ENCODE measurements at regions not wholly inside any gene's neighbourhood (a gene's known extent, or its start where the extent isn't known, plus 50 kb on each side); places are given as distances from the start of the nearest gene placed in this dataset.
A peak's percentile ranks its signal among the peaks of the same experiment; 100 is the strongest.

DNA sequence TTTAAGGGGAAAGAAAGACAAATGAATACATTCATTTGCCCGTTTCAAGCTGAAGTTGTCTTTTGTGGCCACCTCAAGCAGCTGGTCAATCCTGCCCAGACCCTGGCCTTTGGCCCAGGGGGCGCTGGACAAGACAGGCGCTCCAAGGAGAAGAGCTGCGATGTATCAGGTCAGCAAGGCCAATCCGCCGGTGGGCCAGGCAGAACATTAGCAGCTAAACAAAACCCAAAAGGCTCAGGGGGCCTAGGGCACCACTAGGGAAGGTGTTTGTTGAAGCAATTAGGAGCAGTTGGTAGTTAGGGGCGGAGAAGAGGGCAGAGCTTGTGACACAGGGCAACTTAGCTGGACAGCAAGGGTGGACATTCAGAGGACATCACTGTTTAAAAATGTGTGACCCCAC is 60.8 kb upstream of the TMEM33 start:
- Mint-ChIP-seq H3K9me3 (no peaks in the 10 kb centered on the region), H3K4me3 (no peak overlapping the region), H3K36me3 (no peaks in the 10 kb centered on the region), H3K27ac (no peak overlapping the region), H3K4me1 (peaks cover 3 to 17% (median 8%) of the 10 kb centered on the region in 4 donors), H3K27me3 (peaks cover 63 to 100% (median 72%) of the 10 kb centered on the region in 5 donors)
- POLR2A ChIA-PET = no interaction called here
- no peak for ATAC-seq
- DNase-seq = no peak

DNA sequence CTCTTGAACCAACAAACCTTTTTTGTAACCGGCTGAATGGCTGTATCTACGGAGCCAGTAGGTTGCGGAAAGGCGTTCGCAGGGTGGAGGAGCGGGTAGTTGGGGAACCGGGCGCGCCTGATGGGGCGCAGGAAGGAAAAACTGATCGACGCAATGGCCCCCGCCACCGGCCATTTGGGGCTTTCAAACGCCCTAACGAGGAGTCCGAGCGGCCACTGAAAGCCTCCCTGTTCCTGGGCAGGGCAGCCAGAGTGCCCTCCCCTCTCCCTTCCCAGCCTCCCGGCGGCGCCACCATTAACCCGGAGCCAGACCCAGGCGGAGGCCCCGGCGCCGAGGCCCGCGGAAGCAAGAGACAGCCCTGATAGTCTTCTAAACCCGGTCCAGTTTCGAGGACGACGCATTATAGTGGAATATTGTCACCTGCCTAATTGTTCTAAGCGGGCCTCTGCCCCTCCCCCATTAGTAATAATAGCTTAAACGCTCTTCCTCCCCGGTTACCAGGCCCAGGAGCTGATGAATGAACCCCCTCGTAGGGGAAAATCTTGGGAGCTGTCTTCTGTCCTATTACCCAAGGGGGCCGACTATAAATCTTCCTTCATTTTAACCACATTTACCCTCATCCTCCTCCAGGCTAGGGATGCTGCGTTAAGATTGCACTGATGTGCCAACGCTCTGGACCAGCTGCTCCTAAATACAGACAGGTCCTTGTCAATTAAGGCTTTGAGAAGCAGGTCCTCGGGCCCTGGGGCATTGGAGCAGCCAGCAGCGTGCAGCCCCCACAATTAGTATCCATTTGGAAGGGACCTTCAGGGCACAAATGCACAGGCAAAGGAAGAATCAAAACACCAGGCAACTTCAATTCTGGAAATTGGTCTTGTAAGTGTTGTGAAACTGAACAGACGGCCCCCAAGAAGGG is 61.6 kb upstream of the TMEM33 start:
- Mint-ChIP-seq H3K27ac (peak overlapping the region in 1 of 10 donors; percentile 4), H3K4me1 (peaks cover 3 to 11% (median 6%) of the 10 kb centered on the region in 4 donors), H3K27me3 (peaks cover 66 to 100% (median 73%) of the 10 kb centered on the region in 5 donors), H3K36me3 (no peaks in the 10 kb centered on the region), H3K4me3 (no peak overlapping the region), H3K9me3 (no peaks in the 10 kb centered on the region)
- ATAC-seq (no peak), DNase-seq (no peak)
- POLR2A ChIA-PET = no interaction called here

DNA sequence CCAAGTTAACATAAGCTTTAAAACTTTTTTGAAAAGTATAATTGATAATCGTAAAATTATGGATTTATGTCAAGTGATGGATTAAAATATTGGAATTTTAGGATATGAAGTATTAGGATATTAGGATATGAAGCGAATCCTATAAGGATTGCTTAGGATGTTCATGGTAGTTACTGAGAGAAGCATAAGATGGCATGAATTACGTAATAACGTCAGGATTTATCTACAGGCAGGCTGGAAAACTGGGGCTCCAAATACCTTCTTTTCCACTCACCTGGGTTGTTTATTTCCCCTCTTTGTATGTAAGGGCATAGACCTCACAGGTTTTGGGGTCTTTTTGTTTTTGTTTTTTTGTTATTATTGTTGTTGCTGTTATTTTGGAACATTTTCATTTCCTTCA is 65.2 kb upstream of the TMEM33 start:
- H3K27me3 Mint-ChIP-seq = peaks cover 57 to 100% (median 69%) of the 10 kb centered on the region in 5 donors
- no peak for DNase-seq
- no peak overlapping the region for H3K27ac Mint-ChIP-seq
- ATAC-seq = no peak
- H3K4me3 Mint-ChIP-seq = no peak overlapping the region
- H3K36me3 Mint-ChIP-seq = no peaks in the 10 kb centered on the region
- peaks cover 0 to 2% (median 0%) of the 10 kb centered on the region in 9 donors for H3K9me3 Mint-ChIP-seq
- POLR2A ChIA-PET = no interaction called here
- H3K4me1 Mint-ChIP-seq = peaks cover 11 to 23% (median 18%) of the 10 kb centered on the region in 4 donors

DNA sequence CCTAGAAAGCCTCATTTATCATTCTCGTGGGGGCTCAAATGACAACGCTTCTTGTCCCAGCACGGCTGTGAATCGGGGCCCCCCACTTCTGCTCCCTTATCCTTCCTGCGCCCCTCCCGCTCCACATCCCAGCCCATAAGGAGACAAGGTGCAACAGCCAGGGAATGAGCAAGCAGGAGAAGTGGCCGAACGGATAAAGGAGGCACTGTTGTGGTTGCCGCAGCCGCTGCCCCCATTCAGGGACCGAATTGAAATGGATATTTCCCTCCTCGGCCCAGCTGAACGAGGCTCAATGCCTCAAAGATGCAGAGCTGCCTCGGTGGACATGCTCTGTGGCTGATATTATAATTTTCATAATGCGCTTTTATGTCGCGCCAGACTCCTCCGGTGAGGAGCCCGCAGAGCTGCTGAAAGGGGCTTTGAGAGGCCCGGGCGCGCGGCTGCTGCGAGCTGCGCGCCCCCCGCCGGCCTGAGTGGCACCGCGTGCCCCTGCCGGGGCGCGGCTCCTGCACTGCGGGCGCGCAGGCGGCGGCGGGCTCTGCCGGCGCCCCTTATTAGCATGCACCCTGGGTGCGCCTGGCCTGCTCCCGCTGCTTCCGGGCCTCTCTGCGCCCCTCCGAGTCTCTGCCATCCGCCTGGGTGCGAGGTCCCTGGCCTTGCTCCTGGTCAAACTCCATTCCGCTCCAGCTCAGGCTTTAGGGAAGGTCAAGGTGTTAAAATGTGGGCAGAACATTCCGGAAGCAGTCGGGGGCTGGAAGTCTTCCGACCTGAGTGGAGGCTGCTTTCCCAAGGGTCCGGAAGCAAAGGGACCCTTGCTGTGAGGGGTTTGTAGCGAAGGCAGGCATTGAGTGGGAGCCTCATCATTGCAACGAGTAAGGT is 68.2 kb upstream of the TMEM33 start:
- peak in 1 of 2 donors; percentile 30 for ATAC-seq
- H3K27me3 Mint-ChIP-seq = peaks cover 42 to 91% (median 70%) of the 10 kb centered on the region in 5 donors
- H3K36me3 Mint-ChIP-seq = no peaks in the 10 kb centered on the region
- peaks cover 0 to 6% (median 0%) of the 10 kb centered on the region in 9 donors for H3K9me3 Mint-ChIP-seq
- H3K4me1 Mint-ChIP-seq = peaks cover 7 to 20% (median 16%) of the 10 kb centered on the region in 4 donors
- no peak for DNase-seq
- POLR2A ChIA-PET = no interaction called here
- H3K27ac Mint-ChIP-seq = no peak overlapping the region
- peak overlapping the region in 8 of 10 donors; percentile 15 to 70 (median 54) for H3K4me3 Mint-ChIP-seq

DNA sequence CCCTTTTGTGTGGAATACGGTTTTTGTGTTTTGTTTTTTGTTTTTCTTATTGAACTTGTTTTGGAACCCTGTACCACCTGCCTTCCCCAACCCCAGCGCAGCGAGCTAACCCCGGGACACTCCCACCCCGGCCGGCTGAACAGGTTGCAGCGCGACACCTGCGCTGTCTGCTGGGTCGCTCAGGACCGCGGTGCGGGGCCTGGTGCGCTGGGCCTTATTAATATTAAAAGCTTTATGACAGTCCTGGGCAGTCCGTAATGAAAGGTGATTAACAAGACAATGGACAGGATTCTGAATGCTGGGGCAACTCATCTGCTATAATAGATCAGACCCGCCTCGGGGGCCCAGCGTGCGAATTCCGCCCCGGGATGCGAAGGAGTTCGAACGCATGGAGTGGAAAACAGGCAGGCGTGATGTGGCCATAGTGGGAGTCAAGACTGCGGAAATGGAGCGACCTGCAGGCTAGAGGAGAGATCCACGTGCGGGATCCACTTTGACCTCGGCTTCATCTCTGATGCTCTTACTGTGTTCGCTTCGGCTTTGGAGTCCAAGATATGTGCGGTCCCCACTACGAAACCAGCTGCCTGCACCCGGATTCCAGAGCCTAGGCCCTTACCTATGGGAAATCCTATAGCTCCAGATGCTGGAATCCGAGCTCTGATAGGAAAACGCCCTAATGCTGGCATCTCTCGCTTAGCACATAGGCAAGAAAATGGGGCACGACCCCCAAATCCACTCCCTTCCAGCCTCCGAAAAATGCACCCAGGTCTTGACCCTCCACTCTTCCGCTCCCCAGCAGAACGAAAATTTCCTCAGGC is 69.0 kb upstream of the TMEM33 start:
- Mint-ChIP-seq H3K27ac (no peak overlapping the region), H3K4me1 (peaks cover 7 to 20% (median 16%) of the 10 kb centered on the region in 4 donors), H3K9me3 (peaks cover 0 to 6% (median 0%) of the 10 kb centered on the region in 9 donors), H3K36me3 (no peaks in the 10 kb centered on the region), H3K4me3 (peak overlapping the region in 8 of 10 donors; percentile 11 to 70 (median 40)), H3K27me3 (peaks cover 43 to 91% (median 69%) of the 10 kb centered on the region in 5 donors)
- no peak for DNase-seq
- POLR2A ChIA-PET = no interaction called here
- no peak for ATAC-seq

DNA sequence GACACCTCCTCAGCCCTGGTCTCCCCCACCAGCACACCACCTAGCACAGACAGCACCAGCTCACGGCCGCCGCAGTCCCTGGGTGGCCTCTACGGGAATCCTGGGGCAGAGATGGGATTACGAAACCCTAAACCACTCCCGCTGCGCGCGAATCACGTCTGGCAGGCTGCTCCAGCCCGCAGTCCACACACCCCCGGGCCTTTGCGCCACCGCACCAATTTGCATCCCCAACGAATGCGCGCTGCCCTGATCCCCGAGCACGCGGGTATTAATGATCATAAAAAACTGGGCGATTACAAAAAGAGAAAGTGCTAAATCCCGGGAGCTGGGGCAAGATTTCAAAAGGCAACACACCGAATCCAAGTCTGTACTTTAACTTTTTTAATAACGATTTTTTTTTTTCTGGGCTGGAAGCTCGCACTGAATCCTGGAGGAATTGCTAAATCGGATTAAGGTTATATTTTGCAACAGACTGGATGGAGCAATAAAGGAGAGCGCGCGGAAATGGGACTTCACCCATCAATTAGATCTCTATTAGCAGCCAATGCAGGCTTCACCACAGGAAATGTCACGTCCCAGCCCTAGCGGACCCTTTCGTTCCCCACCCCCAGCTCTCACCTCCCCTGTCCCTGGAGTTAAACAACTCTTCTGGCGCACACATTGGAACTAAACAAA is 69.8 kb upstream of the TMEM33 start:
- POLR2A ChIA-PET = no interaction called here
- H3K4me3 Mint-ChIP-seq = peak overlapping the region in 5 of 10 donors; percentile 11 to 70 (median 39)

DNA sequence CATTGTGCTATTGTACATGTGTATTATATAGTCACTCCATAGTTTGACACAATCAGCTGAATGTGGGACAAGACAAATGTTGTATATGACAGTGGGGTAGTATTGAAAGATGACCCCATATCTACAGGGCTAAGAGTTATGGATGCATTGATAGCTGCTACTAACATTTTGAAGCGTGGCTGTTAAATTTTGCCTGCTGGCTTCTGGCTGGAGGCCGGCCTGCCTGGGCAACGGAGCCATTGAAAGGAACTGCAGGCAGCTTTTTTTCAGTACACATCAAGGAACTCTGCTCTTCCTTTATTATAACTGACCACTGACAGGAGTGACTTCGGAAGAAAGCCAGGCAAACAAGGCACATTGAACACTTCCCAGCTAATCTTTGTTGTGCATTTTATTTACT is 76.1 kb upstream of the TMEM33 start:
- Mint-ChIP-seq H3K27me3 (peaks cover 14 to 57% (median 23%) of the 10 kb centered on the region in 5 donors), H3K36me3 (no peaks in the 10 kb centered on the region), H3K4me1 (peaks cover 0 to 7% (median 0%) of the 10 kb centered on the region in 4 donors), H3K27ac (no peak overlapping the region), H3K4me3 (no peak overlapping the region), H3K9me3 (peaks cover 0 to 4% (median 0%) of the 10 kb centered on the region in 9 donors)
- no peak for DNase-seq
- POLR2A ChIA-PET = no interaction called here
- no peak for ATAC-seq

More for the DNA sequence above, 69.8 kb upstream of the TMEM33 start:
- Mint-ChIP-seq H3K9me3 (peaks cover 0 to 6% (median 0%) of the 10 kb centered on the region in 9 donors), H3K4me1 (peaks cover 7 to 20% (median 16%) of the 10 kb centered on the region in 4 donors), H3K27me3 (peaks cover 38 to 86% (median 65%) of the 10 kb centered on the region in 5 donors), H3K27ac (no peak overlapping the region), H3K36me3 (no peaks in the 10 kb centered on the region)
- ATAC-seq = no peak
- no peak for DNase-seq

DNA sequence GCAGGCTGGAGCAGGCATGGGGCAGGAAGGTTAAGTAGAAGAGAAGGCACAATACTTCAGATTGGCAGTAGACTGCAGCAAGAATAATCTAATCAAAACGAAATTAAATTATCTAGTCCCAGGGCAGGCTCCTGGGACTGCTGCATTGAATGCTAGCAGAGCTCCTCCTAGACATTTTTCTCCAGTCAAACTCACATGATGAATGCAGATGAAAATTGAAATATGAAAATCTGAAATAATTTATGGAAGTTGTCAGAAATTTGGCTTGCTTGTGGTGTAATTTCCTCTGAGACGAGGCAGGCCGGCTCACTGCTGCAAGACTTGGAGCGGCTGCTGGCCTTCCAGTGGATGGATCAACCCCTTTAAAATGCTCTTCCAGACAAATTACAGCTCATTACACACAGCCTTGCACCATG is 78.0 kb upstream of the TMEM33 start:
- Mint-ChIP-seq H3K27ac (no peak overlapping the region), H3K36me3 (no peaks in the 10 kb centered on the region), H3K4me3 (no peak overlapping the region), H3K4me1 (no peaks in the 10 kb centered on the region), H3K27me3 (peaks cover 8 to 59% (median 22%) of the 10 kb centered on the region in 5 donors), H3K9me3 (no peaks in the 10 kb centered on the region)
- DNase-seq (no peak), ATAC-seq (no peak)
- POLR2A ChIA-PET = no interaction called here

DNA sequence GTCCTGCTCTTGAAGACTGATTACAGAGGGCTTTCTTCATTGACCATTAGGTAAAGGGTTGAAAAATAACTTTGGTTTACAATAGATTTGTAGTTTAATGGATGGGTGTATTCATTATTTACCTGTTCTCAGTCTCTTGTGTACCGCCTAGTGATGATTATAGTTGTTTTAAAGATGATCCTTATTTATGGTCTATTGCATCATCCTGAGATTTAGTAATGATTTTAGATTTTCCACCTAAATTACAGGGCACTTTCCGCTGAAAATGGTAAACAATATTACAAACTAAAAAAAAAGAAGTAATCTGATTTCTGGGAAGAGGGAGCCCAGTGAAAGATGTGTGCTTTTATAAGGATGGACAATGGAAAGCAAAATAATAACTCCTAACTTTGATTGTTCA is 78.4 kb upstream of the TMEM33 start:
- DNase-seq (no peak), ATAC-seq (no peak)
- no peak overlapping the region for H3K27ac Mint-ChIP-seq
- H3K4me3 Mint-ChIP-seq = no peak overlapping the region
- H3K9me3 Mint-ChIP-seq = no peaks in the 10 kb centered on the region
- no peaks in the 10 kb centered on the region for H3K36me3 Mint-ChIP-seq
- H3K27me3 Mint-ChIP-seq = peaks cover 8 to 56% (median 22%) of the 10 kb centered on the region in 5 donors
- no peaks in the 10 kb centered on the region for H3K4me1 Mint-ChIP-seq
- POLR2A ChIA-PET = no interaction called here

DNA sequence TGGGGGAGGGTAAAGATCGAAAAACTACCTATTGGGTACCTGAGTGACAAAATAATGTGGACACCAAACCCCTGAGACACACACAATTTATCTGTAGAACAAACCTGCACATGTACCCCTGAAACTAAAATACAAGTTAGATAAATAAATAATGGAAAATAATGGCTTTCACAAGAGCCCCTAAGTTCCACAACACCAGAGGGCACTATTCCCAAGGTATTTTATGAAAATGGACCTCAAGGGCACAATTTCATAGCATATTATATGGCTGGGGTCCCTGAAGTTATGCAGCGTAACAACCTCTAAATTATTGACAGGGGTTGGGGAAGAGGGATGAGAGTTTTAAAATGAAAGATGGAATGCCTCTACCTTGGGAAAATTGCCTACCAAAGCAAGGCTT is 81.3 kb upstream of the TMEM33 start:
- ATAC-seq (no peak), DNase-seq (no peak)
- Mint-ChIP-seq H3K9me3 (no peaks in the 10 kb centered on the region), H3K27ac (no peak overlapping the region), H3K4me1 (no peaks in the 10 kb centered on the region), H3K27me3 (peaks cover 8 to 37% (median 18%) of the 10 kb centered on the region in 5 donors), H3K4me3 (no peak overlapping the region), H3K36me3 (no peaks in the 10 kb centered on the region)
- POLR2A ChIA-PET = interaction anchor here (0.8 kb wide), 1 partner anchor 10 kb away, joined by 3 read pairs; no protein-coding TSS in a partner anchor

DNA sequence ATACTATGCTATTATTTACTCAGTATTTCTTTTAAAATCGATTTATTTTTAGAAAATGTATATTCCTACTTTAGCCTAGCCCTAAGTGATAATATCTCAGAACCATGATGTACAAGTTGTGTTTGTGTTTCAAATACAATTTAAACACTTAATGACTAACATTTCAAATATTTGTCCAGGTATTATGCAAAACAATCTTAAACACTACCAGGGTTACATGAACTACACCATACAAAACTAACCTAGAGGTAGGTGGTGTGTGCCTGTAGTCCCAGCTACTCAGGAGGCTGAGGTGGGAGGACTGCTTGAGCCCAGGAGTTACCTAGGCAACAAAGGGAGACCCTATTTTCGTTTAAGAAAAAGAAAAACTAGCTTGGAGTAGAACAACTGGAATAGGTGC is 83.0 kb upstream of the TMEM33 start:
- Mint-ChIP-seq H3K9me3 (no peaks in the 10 kb centered on the region), H3K27ac (no peak overlapping the region), H3K36me3 (no peaks in the 10 kb centered on the region), H3K4me1 (no peaks in the 10 kb centered on the region), H3K27me3 (peaks cover 4 to 31% (median 17%) of the 10 kb centered on the region in 5 donors), H3K4me3 (no peak overlapping the region)
- ATAC-seq (no peak), DNase-seq (no peak)
- POLR2A ChIA-PET = no interaction called here

DNA sequence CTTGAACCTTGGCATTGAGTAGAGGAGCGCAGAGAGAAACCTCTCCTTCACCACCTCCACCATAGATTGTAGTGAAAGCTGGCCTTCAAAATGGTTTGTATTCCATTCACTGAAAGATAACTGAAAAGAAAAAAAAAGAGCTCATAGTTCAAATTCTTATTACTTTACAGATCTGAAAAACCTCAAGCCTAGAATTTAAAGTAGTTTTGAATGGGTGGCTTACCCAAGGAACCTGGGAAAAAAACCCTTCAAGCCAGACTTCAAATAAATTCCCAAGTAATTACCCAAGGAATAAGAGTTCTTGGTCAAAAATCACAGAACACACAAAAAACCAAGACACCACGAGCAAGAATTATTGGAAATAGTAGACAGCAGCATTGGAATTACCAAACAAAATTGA is 83.6 kb upstream of the TMEM33 start:
- ATAC-seq (no peak), DNase-seq (no peak)
- H3K36me3 Mint-ChIP-seq = no peaks in the 10 kb centered on the region
- H3K4me1 Mint-ChIP-seq = no peaks in the 10 kb centered on the region
- no peaks in the 10 kb centered on the region for H3K9me3 Mint-ChIP-seq
- POLR2A ChIA-PET = no interaction called here
- no peak overlapping the region for H3K27ac Mint-ChIP-seq
- no peak overlapping the region for H3K4me3 Mint-ChIP-seq
- peaks cover 4 to 26% (median 12%) of the 10 kb centered on the region in 5 donors for H3K27me3 Mint-ChIP-seq

Measured in naive thymus-derived CD8-positive, alpha-beta T cell (primary cell).